ENCODE measurements at regions not wholly inside any gene's neighbourhood (a gene's known extent, or its start where the extent isn't known, plus 50 kb on each side); places are given as distances from the start of the nearest gene placed in this dataset.

DNA sequence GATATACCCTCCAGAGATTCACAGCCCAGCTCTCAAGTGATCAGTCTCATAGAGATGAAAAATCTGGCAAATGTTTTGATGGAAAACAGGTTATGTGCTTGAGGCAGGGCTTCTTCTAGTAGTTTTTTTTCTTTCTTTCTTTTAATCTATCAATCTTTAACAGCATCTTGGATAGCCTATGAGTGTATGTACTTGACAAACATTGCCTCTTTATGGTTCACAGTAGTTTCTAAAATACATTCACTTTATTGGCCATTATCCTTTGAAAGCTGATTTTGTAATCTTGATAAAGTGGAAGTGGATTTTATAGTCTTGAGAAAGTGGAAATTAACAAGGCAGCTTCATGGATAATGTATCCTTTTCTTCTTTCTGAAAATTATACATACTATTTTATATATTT is 51.4 kb upstream of the IL1R1 start:
- Histone ChIP-seq H3K4me1 (no peaks in the 10 kb centered on the region), H3K36me3 (no peaks in the 10 kb centered on the region), H3K27ac (no peak overlapping the region), H3K4me3 (no peak overlapping the region), H3K9me3 (no peaks in the 10 kb centered on the region), H3K27me3 (no peaks in the 10 kb centered on the region)
- DNase-seq: no peak
- TF ChIP-seq, protein P1, sequence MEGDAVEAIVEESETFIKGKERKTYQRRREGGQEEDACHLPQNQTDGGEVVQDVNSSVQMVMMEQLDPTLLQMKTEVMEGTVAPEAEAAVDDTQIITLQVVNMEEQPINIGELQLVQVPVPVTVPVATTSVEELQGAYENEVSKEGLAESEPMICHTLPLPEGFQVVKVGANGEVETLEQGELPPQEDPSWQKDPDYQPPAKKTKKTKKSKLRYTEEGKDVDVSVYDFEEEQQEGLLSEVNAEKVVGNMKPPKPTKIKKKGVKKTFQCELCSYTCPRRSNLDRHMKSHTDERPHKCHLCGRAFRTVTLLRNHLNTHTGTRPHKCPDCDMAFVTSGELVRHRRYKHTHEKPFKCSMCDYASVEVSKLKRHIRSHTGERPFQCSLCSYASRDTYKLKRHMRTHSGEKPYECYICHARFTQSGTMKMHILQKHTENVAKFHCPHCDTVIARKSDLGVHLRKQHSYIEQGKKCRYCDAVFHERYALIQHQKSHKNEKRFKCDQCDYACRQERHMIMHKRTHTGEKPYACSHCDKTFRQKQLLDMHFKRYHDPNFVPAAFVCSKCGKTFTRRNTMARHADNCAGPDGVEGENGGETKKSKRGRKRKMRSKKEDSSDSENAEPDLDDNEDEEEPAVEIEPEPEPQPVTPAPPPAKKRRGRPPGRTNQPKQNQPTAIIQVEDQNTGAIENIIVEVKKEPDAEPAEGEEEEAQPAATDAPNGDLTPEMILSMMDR (IDR thresholded peaks at IDR 0.05): no peak
- no peak for TF ChIP-seq EP300 (IDR thresholded peaks at IDR 0.05)
- no peak for TF ChIP-seq POLR2AphosphoS5 (IDR thresholded peaks at IDR 0.05)
- TF ChIP-seq POLR2A (IDR thresholded peaks at IDR 0.05): no peak
- intact Hi-C loops (cut with DNase I): no loop called here

DNA sequence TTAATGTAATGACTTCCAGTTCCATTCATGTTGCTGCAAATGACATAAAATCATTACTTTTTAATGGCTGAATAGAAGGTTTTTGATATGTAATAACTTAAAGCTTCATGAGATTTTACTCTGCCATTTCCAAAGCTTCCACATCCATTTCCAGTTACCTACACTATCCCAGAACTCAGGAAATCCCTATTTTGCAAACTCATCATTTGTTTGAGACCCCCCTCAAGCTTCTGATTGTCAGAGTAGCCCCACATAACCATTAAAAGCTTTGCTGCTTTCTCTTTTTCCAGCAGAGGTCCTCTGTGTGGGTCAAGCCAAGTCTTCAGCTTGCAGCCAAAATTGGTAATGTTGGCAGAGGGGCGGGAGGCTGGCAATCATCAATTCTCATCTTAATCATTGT is 50.6 kb upstream of the IL1R1 start:
- Histone ChIP-seq H3K27ac (no peak overlapping the region), H3K4me3 (no peak overlapping the region), H3K36me3 (no peaks in the 10 kb centered on the region), H3K9me3 (no peaks in the 10 kb centered on the region), H3K27me3 (no peaks in the 10 kb centered on the region), H3K4me1 (no peaks in the 10 kb centered on the region)
- intact Hi-C loops (cut with DNase I): no loop called here
- WGBS, 2 donors: 94 to 98% methylated on average over 1 of the region's 1 CpG
- no peak for DNase-seq
- no peak for TF ChIP-seq EP300 (IDR thresholded peaks at IDR 0.05)

DNA sequence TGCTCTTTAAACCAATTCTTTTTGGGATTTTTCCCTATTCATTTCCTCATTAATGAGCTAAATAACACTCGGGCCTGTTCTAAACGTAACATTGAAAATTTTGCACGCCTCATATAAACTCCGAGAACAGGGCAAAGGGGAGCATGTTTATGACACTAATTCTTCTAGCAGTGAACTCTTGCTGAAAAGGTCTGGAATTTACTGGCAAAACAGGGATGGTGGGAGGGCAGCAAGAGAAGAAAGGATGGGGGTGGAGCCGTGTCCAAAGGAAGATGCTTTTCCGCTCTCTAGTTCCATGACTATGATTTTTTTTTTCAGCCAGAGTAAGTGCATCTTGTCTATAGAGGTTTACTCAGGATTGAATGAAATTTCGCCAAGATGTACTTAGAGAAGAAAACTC is 50.0 kb upstream of the IL1R1 start:
- no peak overlapping the region for H3K27ac ChIP-seq
- no peak for TF ChIP-seq POLR2A (IDR thresholded peaks at IDR 0.05)
- TF ChIP-seq EP300 (IDR thresholded peaks at IDR 0.05): no peak
- TF ChIP-seq, protein P1 (IDR thresholded peaks at IDR 0.05): no peak
- DNase-seq: no peak
- no peaks in the 10 kb centered on the region for H3K9me3 ChIP-seq
- H3K4me1 ChIP-seq: no peaks in the 10 kb centered on the region
- H3K27me3 ChIP-seq: no peaks in the 10 kb centered on the region
- 70 to 80% methylated on average over 7 of the region's 7 CpGs for WGBS, 2 donors
- H3K36me3 ChIP-seq: no peaks in the 10 kb centered on the region
- intact Hi-C loops (cut with DNase I): no loop called here
- H3K4me3 ChIP-seq: no peak overlapping the region
